SK-N-SH (cell line): ENCODE measurements at regions not wholly inside any gene's neighbourhood (a gene's known extent, or its start where the extent isn't known, plus 50 kb on each side); places are given as distances from the start of the nearest gene placed in this dataset.

Source experiments
- CTCF ChIP-seq: fragments of 200-600 bp; sonication (generic); IDR thresholded peaks from 2 replicates; pipeline ENCODE4 v1.6.1; 2017; ENCODE audit warnings: antibody characterized with exemption, mild to moderate bottlenecking, moderate library complexity
- FOXM1 ChIP-seq: IDR thresholded peaks from 2 replicates; pipeline ENCODE4 v1.4.0; 2012; ENCODE audit warnings: low read depth, mild to moderate bottlenecking
- PBX3 ChIP-seq: IDR thresholded peaks from 2 replicates; pipeline ENCODE4; 2012
- POLR2AphosphoS5 ChIP-seq: IDR thresholded peaks from 2 replicates; pipeline ENCODE4 v1.6.1; 2012; ENCODE audit warnings: low read depth, low read length
- RFX5 ChIP-seq: IDR thresholded peaks from 2 replicates; pipeline ENCODE4 v1.6.1; 2012; ENCODE audit warnings: mild to moderate bottlenecking, improper control_type of control experiment, low read length
- YY1 ChIP-seq: IDR thresholded peaks from 2 replicates; pipeline ENCODE4 v1.4.0; 2012; ENCODE audit warnings: low read depth, mild to moderate bottlenecking

GRCh38 chr12:91240386-91241095, 57.9 kb upstream of the DCN start:
- TF ChIP-seq CTCF (no peak), YY1 (no peak), PBX3 (no peak), RFX5 (no peak), FOXM1 (no peak), POLR2AphosphoS5 (no peak)
